Hepatocyte (in vitro differentiated cells): ENCODE measurements at regions not wholly inside any gene's neighbourhood (a gene's known extent, or its start where the extent isn't known, plus 50 kb on each side); places are given as distances from the start of the nearest gene placed in this dataset.

Experiments used
- DNase-seq: peaks from one replicate; pipeline ENCODE4 v3.0.0-alpha.2; 2016; ENCODE audit warnings: low spot score
- H2AFZ ChIP-seq: fragments of 200-600 bp; sonication (generic); 2 replicates; pipeline ENCODE4 v1.6.0; 2016; ENCODE audit warnings: antibody characterized with exemption, mild to moderate bottlenecking
- H3K27ac ChIP-seq: fragments of 200-600 bp; sonication (generic); 2 replicates; pipeline ENCODE4 v1.5.1; 2016; ENCODE audit warnings: mild to moderate bottlenecking
- H3K27me3 ChIP-seq: fragments of 200-600 bp; sonication (generic); 2 replicates; pipeline ENCODE4 v1.6.1; 2016
- H3K36me3 ChIP-seq: fragments of 200-600 bp; sonication (generic); replicated peaks from 2 replicates; pipeline ENCODE4 v1.5.1; 2016; ENCODE audit warnings: low read depth; ENCODE audit not compliant: insufficient read depth
- H3K4me1 ChIP-seq: fragments of 200-600 bp; sonication (generic); 2 replicates; pipeline ENCODE4 v1.5.1; 2016; ENCODE audit warnings: mild to moderate bottlenecking, moderate library complexity; ENCODE audit not compliant: insufficient read depth
- H3K4me2 ChIP-seq: fragments of 200-600 bp; sonication (generic); 2 replicates; pipeline ENCODE4 v1.6.0; 2016
- H3K4me3 ChIP-seq: fragments of 200-600 bp; sonication (generic); 2 replicates; pipeline ENCODE4 v1.5.1; 2016; ENCODE audit warnings: mild to moderate bottlenecking
- H3K79me2 ChIP-seq: fragments of 200-600 bp; sonication (generic); 2 replicates; pipeline ENCODE4 v1.6.0; 2017; ENCODE audit warnings: mild to moderate bottlenecking
- H3K9me2 ChIP-seq: fragments of 200-600 bp; sonication (generic); replicated peaks from 2 replicates; pipeline ENCODE4 v1.6.0; 2017; ENCODE audit warnings: mild to moderate bottlenecking; ENCODE audit not compliant: insufficient read depth
- H3K9me3 ChIP-seq: fragments of 200-600 bp; sonication (generic); 2 replicates; pipeline ENCODE4 v1.5.1; 2016; ENCODE audit warnings: low read depth, mild to moderate bottlenecking
- H4K20me1 ChIP-seq: fragments of 200-600 bp; sonication (generic); 2 replicates; pipeline ENCODE4 v1.6.0; 2016; ENCODE audit warnings: mild to moderate bottlenecking; ENCODE audit not compliant: insufficient read depth, poor library complexity, severe bottlenecking
- CTCF ChIP-seq: fragments of 200-600 bp; sonication (generic); IDR thresholded peaks from 2 replicates; pipeline ENCODE4 v1.5.1; 2016; ENCODE audit warnings: antibody characterized with exemption, mild to moderate bottlenecking; ENCODE audit not compliant: poor library complexity
- EZH2 ChIP-seq: fragments of 200-600 bp; sonication (generic); IDR thresholded peaks from 2 replicates; pipeline ENCODE4 v1.6.1; 2016; ENCODE audit warnings: antibody characterized with exemption, mild to moderate bottlenecking, borderline replicate concordance
- EZH2phosphoT487 ChIP-seq: fragments of 200-600 bp; sonication (generic); IDR thresholded peaks from one replicate; pipeline ENCODE4 v1.6.1; 2018; ENCODE audit warnings: antibody characterized with exemption, mild to moderate bottlenecking, low read depth, moderate library complexity; ENCODE audit not compliant: unreplicated experiment, severe bottlenecking
- WGBS: methylation state at CpG from one replicate; pipeline ENCODE4 v1.1.6; 2016; ENCODE audit warnings: low lambda C conversion rate; ENCODE audit errors: missing lambda C conversion rate; 5-methylcytosine and 5-hydroxymethylcytosine counted together

DNA sequence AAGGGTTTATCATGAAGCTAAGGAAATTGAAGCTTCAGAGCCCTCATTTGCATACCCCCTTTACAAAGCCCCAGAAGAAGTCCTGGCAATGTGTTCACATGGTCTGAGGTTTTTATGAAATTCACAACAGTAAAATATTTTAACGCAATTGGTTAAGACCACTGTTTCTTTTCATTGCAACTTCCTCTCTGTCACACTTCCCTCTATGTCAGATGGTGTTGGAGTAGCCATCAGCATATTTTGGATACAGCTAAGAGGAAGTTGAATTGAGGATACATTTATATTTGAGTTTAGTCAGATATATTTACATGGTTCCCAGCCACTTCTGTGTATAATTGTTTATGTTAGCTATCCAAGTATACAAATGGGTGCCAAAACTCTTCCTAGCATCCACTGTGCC, 170.0 kb downstream of the TXNL1 start:
- no peak overlapping the region for H3K4me2 ChIP-seq

GRCh38 chr18:56462276-56462675, 176.1 kb downstream of the TXNL1 start:
- Histone ChIP-seq H3K9me2 (no peaks in the 10 kb centered on the region), H3K4me2 (no peak overlapping the region), H3K36me3 (no peaks in the 10 kb centered on the region), H3K4me3 (no peak overlapping the region), H3K9me3 (no peaks in the 10 kb centered on the region), H2AFZ (no peak overlapping the region), H3K4me1 (no peaks in the 10 kb centered on the region), H3K27ac (no peak overlapping the region), H4K20me1 (no peaks in the 10 kb centered on the region), H3K27me3 (no peaks in the 10 kb centered on the region), H3K79me2 (no peaks in the 10 kb centered on the region)
- WGBS, result 96% methylated on average over 1 of the region's 1 CpG
- no peak for TF ChIP-seq EZH2
- no peak for TF ChIP-seq EZH2phosphoT487
- no peak for TF ChIP-seq CTCF
- no peak for DNase-seq

More for the DNA sequence above, 170.0 kb downstream of the TXNL1 start:
- Histone ChIP-seq H3K27ac (no peak overlapping the region), H4K20me1 (no peaks in the 10 kb centered on the region), H3K36me3 (no peaks in the 10 kb centered on the region), H3K4me3 (no peak overlapping the region), H3K27me3 (no peaks in the 10 kb centered on the region), H3K79me2 (no peaks in the 10 kb centered on the region), H2AFZ (no peak overlapping the region), H3K9me2 (no peaks in the 10 kb centered on the region), H3K9me3 (no peaks in the 10 kb centered on the region), H3K4me1 (no peaks in the 10 kb centered on the region)
- TF ChIP-seq EZH2 (no peak), CTCF (no peak), EZH2phosphoT487 (no peak)
- no peak for DNase-seq
- 96% methylated on average over 1 of the region's 1 CpG for WGBS

GRCh38 chr18:56461151-56461550, 177.2 kb downstream of the TXNL1 start:
- Histone ChIP-seq H3K9me3 (no peaks in the 10 kb centered on the region), H3K79me2 (no peaks in the 10 kb centered on the region), H4K20me1 (no peaks in the 10 kb centered on the region), H3K4me2 (no peak overlapping the region), H3K36me3 (no peaks in the 10 kb centered on the region), H3K27ac (no peak overlapping the region), H3K27me3 (no peaks in the 10 kb centered on the region), H3K4me1 (no peaks in the 10 kb centered on the region), H3K9me2 (no peaks in the 10 kb centered on the region), H3K4me3 (no peak overlapping the region), H2AFZ (no peak overlapping the region)
- no peak for TF ChIP-seq EZH2phosphoT487
- no peak for TF ChIP-seq CTCF
- no peak for TF ChIP-seq EZH2
- 96% methylated on average over 1 of the region's 1 CpG for WGBS
- DNase-seq, result no peak

DNA sequence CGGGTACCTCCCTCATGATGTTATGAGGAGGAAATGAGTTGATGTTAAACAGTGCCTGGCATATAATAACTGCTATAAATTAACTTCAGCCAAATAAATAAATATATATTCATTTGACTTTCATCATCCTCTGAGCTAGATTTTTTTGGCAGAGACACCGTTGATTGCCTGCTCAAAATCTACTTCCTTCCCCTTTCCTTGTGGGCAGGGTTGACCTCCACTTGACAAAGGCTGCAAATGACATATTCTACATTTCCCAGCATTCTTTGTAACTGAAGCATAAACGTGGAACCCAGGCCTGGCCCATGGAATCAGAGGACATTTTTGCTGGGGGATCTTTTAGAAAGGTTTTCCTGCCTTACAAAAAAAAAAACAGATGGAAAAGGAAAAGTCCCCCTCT, 177.8 kb downstream of the TXNL1 start:
- TF ChIP-seq EZH2, result no peak
- no peak for TF ChIP-seq CTCF
- no peak for TF ChIP-seq EZH2phosphoT487
- DNase-seq, result no peak
- H3K27ac ChIP-seq, result no peak overlapping the region
- whole genome bisulfite sequencing, result 78% methylated on average over 3 of the region's 3 CpGs
- H3K4me1 ChIP-seq, result no peaks in the 10 kb centered on the region
- H3K27me3 ChIP-seq, result no peaks in the 10 kb centered on the region
- H2AFZ ChIP-seq, result no peak overlapping the region
- H4K20me1 ChIP-seq, result no peaks in the 10 kb centered on the region
- H3K9me3 ChIP-seq, result no peaks in the 10 kb centered on the region
- H3K36me3 ChIP-seq, result no peaks in the 10 kb centered on the region
- H3K9me2 ChIP-seq, result no peaks in the 10 kb centered on the region
- no peaks in the 10 kb centered on the region for H3K79me2 ChIP-seq
- H3K4me3 ChIP-seq, result no peak overlapping the region
- no peak overlapping the region for H3K4me2 ChIP-seq
